ENCODE measurements at regions not wholly inside any gene's neighbourhood (a gene's known extent, or its start where the extent isn't known, plus 50 kb on each side); places are given as distances from the start of the nearest gene placed in this dataset.

- TF ChIP-seq GATA2 (IDR thresholded peaks at IDR 0.05; ENCODE audit: low read depth, low read length) (no peak), GATA3 (IDR thresholded peaks at IDR 0.05; ENCODE audit: low read depth, low read length) (no peak)
Observed at GRCh38 chr13:79736356-79736755, 255.4 kb downstream of the NDFIP2 start.
